ENCODE measurements at regions not wholly inside any gene's neighbourhood (a gene's known extent, or its start where the extent isn't known, plus 50 kb on each side); places are given as distances from the start of the nearest gene placed in this dataset.

DNA sequence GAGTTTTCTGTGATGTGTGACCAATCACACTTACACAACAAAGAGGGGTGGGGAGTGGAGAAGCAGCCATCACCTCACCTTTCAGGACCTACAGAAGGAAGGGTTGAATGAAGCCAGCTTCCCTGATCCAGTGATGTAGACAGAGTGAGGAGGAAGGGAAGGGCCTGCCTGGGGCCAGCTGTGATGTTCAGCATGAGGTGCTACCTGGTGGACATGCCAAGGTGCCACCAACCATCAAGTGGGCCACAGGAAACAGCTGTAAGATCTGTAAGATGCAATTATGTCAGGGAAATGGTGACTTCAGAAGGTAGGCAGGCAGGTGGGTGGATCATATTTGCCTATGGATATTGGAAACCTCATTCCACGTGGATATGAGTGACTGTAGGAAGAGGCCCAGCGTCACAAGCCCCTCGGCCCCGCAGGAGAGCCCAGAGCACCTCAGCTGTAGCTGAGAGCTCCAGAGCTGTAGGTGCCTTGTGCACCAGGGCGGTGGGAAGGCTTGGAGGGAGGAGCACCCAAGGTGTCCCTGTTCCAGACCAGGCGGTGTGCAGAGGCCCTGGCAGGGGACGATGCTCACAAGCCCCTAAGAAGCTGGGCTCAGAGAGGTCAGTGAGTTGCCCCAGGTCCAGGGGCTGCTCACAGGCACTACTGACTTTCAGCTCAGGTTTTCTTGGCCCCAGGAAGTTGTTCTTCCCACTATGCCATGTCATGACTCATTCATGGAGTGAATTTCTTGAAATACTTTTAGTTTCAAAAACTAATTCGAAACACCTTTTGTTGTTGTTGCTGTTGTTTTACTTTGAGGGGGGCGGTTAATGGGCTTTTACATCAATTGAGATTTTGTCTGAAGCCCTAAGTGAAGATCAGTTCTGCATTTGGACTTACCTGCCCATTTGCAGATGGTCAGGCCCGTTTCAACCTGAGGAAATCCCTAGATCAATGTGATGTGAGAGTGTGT is 94.2 kb upstream of the ALDH1A3 start:
- H3K4me1 ChIP-seq (ENCODE audit: control insufficient read depth, insufficient read depth, low read length), result peaks cover 3% of the 10 kb centered on the region
- no peak overlapping the region for H2AFZ ChIP-seq (ENCODE audit: control insufficient read depth, low read depth, low read length)
- H3K9me3 ChIP-seq (replicated peaks; ENCODE audit: control insufficient read depth, insufficient read depth, low read length), result no peaks in the 10 kb centered on the region
- RAD21 ChIA-PET (ENCODE audit: unreplicated experiment), result interaction anchor here (1.0 kb wide), 1 partner anchor 299 kb away, joined by 3 read pairs; no protein-coding TSS in a partner anchor
- SMC1A ChIA-PET (ENCODE audit: uncharacterized antibody, unreplicated experiment), result no interaction called here
- in situ Hi-C loops (cut with MboI) (no loop called here), intact Hi-C loops (cut with micrococcal nuclease; ENCODE audit: unreplicated experiment) (no loop called here)
- POLR2A ChIA-PET, result no interaction called here
- no peaks in the 10 kb centered on the region; a peak in 1 of 4 replicates for H3K27me3 ChIP-seq (replicated peaks in 1 of 2; ENCODE audit: control insufficient read depth in 2 of 2, insufficient read depth in 2 of 2, low read length in 1 of 2)
- WGBS (ENCODE audit: insufficient coverage, insufficient replicate concordance, low lambda C conversion rate, missing lambda C conversion rate), result 51% methylated on average over 10 of the region's 10 CpGs
- no peak overlapping the region for H3K4me3 ChIP-seq
- H3K4me2 ChIP-seq (ENCODE audit: control insufficient read depth, insufficient read depth), result no peak overlapping the region
- no peak overlapping the region for H3K9ac ChIP-seq (ENCODE audit: control insufficient read depth, insufficient read depth, low read length)
- DNase-seq (ENCODE audit: low read depth, low spot score), result peak; percentile 11
- BruUV-seq (replicated peaks), result no TSS peak
- CTCF ChIA-PET, result no interaction called here
- ATAC-seq, result peak; percentile 33
- no peaks in the 10 kb centered on the region for H3K79me2 ChIP-seq (ENCODE audit: control insufficient read depth, insufficient read depth, low read length)
- no peak for FAIRE-seq
- H4K20me1 ChIP-seq (ENCODE audit: control insufficient read depth, insufficient read depth), result no peaks in the 10 kb centered on the region
- H3K36me3 ChIP-seq (ENCODE audit: control insufficient read depth in 2 of 2, insufficient read depth in 2 of 2, low read length in 1 of 2), result no peaks in the 10 kb centered on the region
- H3K27ac ChIP-seq (ENCODE audit: control insufficient read depth, insufficient read depth), result no peak overlapping the region
- no peak for TF ChIP-seq TCF7 (IDR thresholded peaks at IDR 0.05; ENCODE audit: borderline replicate concordance)
- TF ChIP-seq PAX5 (IDR thresholded peaks at IDR 0.05; ENCODE audit: borderline replicate concordance, low read depth, low read length), result no peak
- TF ChIP-seq DPF2 (IDR thresholded peaks at IDR 0.05), result no peak
- TF ChIP-seq MEF2A (IDR thresholded peaks at IDR 0.05; ENCODE audit: insufficient read depth, low read depth, low read length), result 0 out of 2 replicates have a peak, but pooled peaks have one; percentile 30
- no peak for TF ChIP-seq ETV6 (conservative IDR thresholded peaks at IDR 0.05 in 1 of 2, IDR thresholded peaks at IDR 0.05 in 1 of 2; ENCODE audit: borderline replicate concordance in 1 of 2, low read depth in 1 of 2)
- TF ChIP-seq BMI1 (IDR thresholded peaks at IDR 0.05; ENCODE audit: borderline replicate concordance), result no peak
- TF ChIP-seq, protein P1, sequence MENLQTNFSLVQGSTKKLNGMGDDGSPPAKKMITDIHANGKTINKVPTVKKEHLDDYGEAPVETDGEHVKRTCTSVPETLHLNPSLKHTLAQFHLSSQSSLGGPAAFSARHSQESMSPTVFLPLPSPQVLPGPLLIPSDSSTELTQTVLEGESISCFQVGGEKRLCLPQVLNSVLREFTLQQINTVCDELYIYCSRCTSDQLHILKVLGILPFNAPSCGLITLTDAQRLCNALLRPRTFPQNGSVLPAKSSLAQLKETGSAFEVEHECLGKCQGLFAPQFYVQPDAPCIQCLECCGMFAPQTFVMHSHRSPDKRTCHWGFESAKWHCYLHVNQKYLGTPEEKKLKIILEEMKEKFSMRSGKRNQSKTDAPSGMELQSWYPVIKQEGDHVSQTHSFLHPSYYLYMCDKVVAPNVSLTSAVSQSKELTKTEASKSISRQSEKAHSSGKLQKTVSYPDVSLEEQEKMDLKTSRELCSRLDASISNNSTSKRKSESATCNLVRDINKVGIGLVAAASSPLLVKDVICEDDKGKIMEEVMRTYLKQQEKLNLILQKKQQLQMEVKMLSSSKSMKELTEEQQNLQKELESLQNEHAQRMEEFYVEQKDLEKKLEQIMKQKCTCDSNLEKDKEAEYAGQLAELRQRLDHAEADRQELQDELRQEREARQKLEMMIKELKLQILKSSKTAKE (IDR thresholded peaks at IDR 0.05; ENCODE audit: low read depth, poor library complexity, severe bottlenecking), result no peak
- TF ChIP-seq MXI1 (IDR thresholded peaks at IDR 0.05; ENCODE audit: low read depth, low read length), result no peak
- 0 out of 2 replicates have a peak, but pooled peaks have one; percentile 25 for TF ChIP-seq IRF4 (IDR thresholded peaks at IDR 0.05; ENCODE audit: low read depth, low read length)
- TF ChIP-seq, protein P2, sequence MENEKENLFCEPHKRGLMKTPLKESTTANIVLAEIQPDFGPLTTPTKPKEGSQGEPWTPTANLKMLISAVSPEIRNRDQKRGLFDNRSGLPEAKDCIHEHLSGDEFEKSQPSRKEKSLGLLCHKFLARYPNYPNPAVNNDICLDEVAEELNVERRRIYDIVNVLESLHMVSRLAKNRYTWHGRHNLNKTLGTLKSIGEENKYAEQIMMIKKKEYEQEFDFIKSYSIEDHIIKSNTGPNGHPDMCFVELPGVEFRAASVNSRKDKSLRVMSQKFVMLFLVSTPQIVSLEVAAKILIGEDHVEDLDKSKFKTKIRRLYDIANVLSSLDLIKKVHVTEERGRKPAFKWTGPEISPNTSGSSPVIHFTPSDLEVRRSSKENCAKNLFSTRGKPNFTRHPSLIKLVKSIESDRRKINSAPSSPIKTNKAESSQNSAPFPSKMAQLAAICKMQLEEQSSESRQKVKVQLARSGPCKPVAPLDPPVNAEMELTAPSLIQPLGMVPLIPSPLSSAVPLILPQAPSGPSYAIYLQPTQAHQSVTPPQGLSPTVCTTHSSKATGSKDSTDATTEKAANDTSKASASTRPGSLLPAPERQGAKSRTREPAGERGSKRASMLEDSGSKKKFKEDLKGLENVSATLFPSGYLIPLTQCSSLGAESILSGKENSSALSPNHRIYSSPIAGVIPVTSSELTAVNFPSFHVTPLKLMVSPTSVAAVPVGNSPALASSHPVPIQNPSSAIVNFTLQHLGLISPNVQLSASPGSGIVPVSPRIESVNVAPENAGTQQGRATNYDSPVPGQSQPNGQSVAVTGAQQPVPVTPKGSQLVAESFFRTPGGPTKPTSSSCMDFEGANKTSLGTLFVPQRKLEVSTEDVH (IDR thresholded peaks at IDR 0.05; ENCODE audit: low read depth, partially characterized antibody), result no peak
- TF ChIP-seq JUNB (IDR thresholded peaks at IDR 0.05), result peak; percentile 21; the same call in 1 of the 2 replicates
- no peak for TF ChIP-seq FOXM1 (IDR thresholded peaks at IDR 0.05; ENCODE audit: low read depth, low read length)
- TF ChIP-seq MYB (IDR thresholded peaks at IDR 0.05; ENCODE audit: borderline replicate concordance, low read depth, low read length), result no peak
- TF ChIP-seq CREM (IDR thresholded peaks at IDR 0.05; ENCODE audit: low read depth), result no peak

All from GM12878 (cell line).